Muscle layer of colon (tissue), 2 donors: ENCODE measurements at regions not wholly inside any gene's neighbourhood (a gene's known extent, or its start where the extent isn't known, plus 50 kb on each side); places are given as distances from the start of the nearest gene placed in this dataset.

ENCODE experiments used
- H3K27ac ChIP-seq: one replicate; pipeline ENCODE4 v1.7.0; 2013; ENCODE audit warnings: low read depth, mild to moderate bottlenecking, low read length, moderate library complexity
- H3K27me3 ChIP-seq, 2 donors: one replicate each; pipeline ENCODE4 v1.7.0; 2013; ENCODE audit warnings: low read length in 2 of 2, mild to moderate bottlenecking in 2 of 2; ENCODE audit not compliant: insufficient read depth in 2 of 2, control insufficient read depth in 1 of 2
- H3K36me3 ChIP-seq: one replicate; pipeline ENCODE4 v1.7.0; 2013; ENCODE audit warnings: mild to moderate bottlenecking, low read length; ENCODE audit not compliant: insufficient read depth
- H3K4me1 ChIP-seq: one replicate; pipeline ENCODE4 v1.7.0; 2013; ENCODE audit warnings: mild to moderate bottlenecking, low read length; ENCODE audit not compliant: insufficient read depth
- H3K4me3 ChIP-seq, 2 donors: one replicate each; pipeline ENCODE4 v1.7.0; 2013; ENCODE audit warnings: low read length in 2 of 2, low read depth in 1 of 2, mild to moderate bottlenecking in 1 of 2, moderate library complexity in 1 of 2
- H3K9ac ChIP-seq: one replicate; pipeline ENCODE4 v1.7.0; 2013; ENCODE audit warnings: low read length
- H3K9me3 ChIP-seq: one replicate; pipeline ENCODE4 v1.7.0; 2013; ENCODE audit warnings: mild to moderate bottlenecking, low read length
- donor health status: abdominal sarcoma.
- donor health status: Adenocarcinoma of cecum.

DNA sequence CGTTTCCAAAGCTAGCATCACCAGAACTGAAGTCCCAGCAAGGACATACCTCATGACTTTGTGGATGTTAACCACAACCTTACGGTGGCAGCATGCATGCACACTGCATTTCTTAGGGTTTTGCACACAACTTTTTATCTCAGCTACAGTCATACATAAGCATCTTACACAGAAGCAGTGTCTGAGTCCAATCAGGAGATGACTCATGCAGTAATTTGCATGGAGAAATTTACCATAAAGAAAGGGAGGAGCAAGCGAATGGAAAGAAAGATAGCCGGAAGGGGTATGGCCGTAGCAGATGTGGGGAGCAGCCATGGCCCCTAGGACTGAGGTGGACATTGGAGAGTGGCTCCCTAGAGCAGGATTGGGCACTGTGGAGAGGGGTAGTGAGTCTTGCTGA lies 522.5 kb downstream of the GALR1 start:
- Histone ChIP-seq H3K4me3 (no peak overlapping the region), H3K27ac (no peak overlapping the region), H3K9ac (no peak overlapping the region), H3K9me3 (no peaks in the 10 kb centered on the region), H3K4me1 (no peaks in the 10 kb centered on the region), H3K36me3 (no peaks in the 10 kb centered on the region), H3K27me3 (no peaks in the 10 kb centered on the region)

DNA sequence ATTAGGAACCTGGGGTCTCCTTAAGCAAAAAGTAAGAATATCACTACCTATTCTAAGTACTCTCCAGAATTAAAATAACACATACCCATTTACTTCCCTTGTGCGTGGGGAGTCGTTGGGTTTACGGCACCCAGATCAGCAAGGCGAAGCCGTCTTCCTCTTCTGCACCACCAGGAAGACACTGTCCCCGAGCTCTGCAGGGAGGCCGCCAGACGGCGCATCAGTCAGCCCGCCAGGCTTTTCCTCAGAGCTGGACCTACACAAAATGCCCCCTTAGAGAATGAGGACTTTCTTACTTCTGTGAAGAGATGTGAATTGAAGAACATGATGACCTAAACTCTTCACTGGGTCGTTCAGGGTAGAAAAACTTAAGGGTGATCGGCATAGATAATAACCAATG lies 526.5 kb downstream of the GALR1 start:
- no peak overlapping the region for H3K9ac ChIP-seq
- H3K27me3 ChIP-seq, result no peaks in the 10 kb centered on the region
- no peak overlapping the region for H3K4me3 ChIP-seq
- H3K4me1 ChIP-seq, result no peaks in the 10 kb centered on the region
- no peaks in the 10 kb centered on the region for H3K9me3 ChIP-seq
- no peak overlapping the region for H3K27ac ChIP-seq
- no peaks in the 10 kb centered on the region for H3K36me3 ChIP-seq

DNA sequence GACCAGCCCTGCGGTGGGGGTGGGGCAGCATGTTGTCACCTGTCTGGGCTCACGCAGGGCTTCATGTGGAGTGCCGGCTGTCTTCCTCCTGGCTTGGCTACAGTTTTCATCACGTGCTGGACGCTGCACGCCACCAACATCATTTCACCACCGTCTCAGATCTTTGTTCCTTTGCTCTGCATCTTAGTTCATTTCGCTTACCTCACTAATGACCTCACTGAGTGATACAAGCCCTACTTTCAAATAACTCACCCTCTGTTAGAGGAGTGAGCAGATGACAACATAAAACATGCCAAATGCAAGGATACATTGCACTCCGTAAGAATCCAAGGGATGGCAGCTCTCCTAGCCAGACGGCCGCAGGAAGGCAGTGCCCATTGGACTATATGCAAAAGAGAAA lies 527.5 kb downstream of the GALR1 start:
- Histone ChIP-seq H3K4me1 (no peaks in the 10 kb centered on the region), H3K27me3 (no peaks in the 10 kb centered on the region), H3K4me3 (no peak overlapping the region), H3K27ac (no peak overlapping the region), H3K9me3 (no peaks in the 10 kb centered on the region), H3K36me3 (no peaks in the 10 kb centered on the region), H3K9ac (no peak overlapping the region)

DNA sequence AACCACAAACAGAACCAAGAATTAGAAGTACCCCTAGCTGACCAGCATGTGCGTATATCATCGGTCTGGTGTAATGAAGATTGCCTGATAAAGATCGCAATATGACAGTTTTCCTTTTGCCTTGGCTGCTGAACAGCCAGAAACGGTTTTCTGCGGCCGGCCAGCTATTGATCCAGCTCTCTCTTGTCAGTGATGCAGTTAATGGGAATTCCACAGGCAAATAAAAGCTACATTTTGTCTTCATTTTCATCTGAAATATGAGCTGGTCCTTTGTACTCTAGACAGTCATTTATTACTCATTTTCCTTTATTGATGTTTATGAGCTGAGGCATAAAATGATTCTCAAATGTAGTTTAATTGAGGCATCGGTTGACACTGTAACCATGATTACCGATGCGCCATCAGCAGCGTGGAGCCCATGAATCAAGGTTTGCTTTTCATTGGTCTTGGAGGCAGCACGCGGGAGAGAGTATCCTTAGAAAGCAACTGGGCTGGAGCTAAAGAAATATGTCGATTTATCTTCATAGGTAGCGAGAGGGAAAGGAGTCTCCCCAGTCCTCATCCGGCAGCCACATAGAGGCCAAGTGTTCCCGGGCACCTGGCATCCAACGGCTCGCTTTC lies 535.2 kb downstream of the GALR1 start:
- no peak overlapping the region for H3K27ac ChIP-seq
- no peaks in the 10 kb centered on the region for H3K9me3 ChIP-seq
- no peak overlapping the region for H3K4me3 ChIP-seq

DNA sequence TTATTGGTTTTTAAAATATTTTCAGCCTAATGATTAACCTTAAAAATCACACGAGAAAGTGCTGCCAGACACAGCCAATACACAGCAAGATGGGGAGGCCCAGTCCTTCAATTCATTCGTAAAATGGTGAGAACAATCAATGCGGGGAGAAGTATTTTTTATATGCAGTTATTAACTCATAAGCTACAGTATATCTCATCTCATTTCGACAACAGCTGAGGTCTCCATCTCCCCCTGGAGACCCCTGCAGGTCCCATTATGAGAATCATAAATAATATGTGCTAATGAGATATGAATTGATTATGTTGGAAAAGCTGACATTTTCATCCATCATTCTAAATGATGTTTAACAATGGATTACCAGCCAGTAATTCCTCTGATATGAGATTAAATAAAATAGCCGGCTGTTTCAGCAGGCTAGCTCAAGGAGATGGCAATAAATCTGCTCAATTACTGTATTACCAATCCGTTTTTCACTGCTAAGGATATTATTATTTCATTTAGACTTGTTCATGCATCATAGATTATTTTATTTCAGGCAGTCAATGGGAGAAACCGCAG lies 535.8 kb downstream of the GALR1 start:
- no peaks in the 10 kb centered on the region for H3K36me3 ChIP-seq
- H3K9me3 ChIP-seq, result no peaks in the 10 kb centered on the region
- no peak overlapping the region for H3K9ac ChIP-seq
- no peaks in the 10 kb centered on the region for H3K27me3 ChIP-seq
- no peaks in the 10 kb centered on the region for H3K4me1 ChIP-seq
- no peak overlapping the region for H3K27ac ChIP-seq
- no peak overlapping the region for H3K4me3 ChIP-seq

More for the DNA sequence above, 535.2 kb downstream of the GALR1 start:
- no peak overlapping the region for H3K9ac ChIP-seq
- H3K36me3 ChIP-seq, result no peaks in the 10 kb centered on the region
- no peaks in the 10 kb centered on the region for H3K4me1 ChIP-seq
- no peaks in the 10 kb centered on the region for H3K27me3 ChIP-seq

DNA sequence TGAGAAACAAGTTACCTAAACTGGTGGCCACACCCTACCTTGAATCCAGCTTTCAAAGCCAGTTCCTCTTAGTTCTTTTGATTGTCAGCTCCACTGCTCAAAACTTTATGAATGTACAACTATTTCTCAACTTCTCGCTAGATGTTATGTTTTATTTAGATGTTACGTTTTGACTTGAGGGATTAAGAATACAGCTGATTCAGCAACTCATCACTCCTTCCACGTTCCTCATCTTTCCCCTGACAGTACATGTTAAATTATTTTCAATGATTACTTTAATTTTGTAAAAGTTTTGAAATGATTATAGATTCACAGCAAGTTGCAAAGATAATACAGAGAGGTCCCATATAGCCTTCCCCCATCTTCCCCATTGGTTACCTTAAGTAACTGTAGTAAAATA lies 553.4 kb downstream of the GALR1 start:
- H3K36me3 ChIP-seq, result no peaks in the 10 kb centered on the region
- H3K27me3 ChIP-seq, result no peaks in the 10 kb centered on the region
- H3K9ac ChIP-seq, result no peak overlapping the region
- H3K4me1 ChIP-seq, result no peaks in the 10 kb centered on the region
- no peaks in the 10 kb centered on the region for H3K9me3 ChIP-seq
- no peak overlapping the region for H3K4me3 ChIP-seq
- no peak overlapping the region for H3K27ac ChIP-seq

DNA sequence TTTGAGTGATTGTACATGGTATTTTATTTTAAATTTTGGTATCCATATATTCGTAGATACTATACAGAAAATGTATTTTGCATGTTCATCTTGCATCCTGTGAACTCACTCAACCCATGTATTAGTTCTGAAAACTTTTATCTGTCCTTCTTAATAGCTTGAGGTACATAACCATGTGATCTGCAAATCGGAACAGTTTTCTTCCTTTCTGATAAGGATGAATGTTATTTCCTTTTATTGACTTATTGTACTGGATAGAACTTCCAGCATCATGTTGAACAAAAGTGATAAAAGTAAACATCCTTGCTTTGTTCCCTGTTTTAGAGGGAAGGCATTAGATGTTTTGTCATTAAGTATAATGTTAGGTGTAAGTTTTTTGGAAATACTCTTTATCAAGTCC lies 554.7 kb downstream of the GALR1 start:
- Histone ChIP-seq H3K4me1 (no peaks in the 10 kb centered on the region), H3K9ac (no peak overlapping the region), H3K27me3 (no peaks in the 10 kb centered on the region), H3K4me3 (no peak overlapping the region), H3K36me3 (no peaks in the 10 kb centered on the region), H3K9me3 (no peaks in the 10 kb centered on the region), H3K27ac (no peak overlapping the region)

DNA sequence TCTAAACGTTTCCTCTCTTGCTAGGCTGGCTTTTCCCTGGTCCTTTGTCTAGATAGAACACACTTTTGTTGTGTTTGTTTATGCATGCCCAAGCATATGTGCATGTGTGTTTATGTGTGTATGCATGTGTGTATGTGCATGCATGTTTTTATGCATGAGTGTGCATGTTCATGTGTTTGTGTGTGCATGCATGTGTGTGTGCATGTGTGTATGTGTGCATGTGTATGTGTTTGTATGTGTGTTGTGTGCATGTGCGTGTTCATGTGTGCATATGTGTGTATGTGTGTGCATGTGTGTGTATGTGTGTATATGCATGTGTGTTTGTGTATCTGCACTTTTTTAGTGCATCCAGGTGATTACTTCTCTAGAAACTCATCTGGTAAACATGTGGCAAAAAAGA lies 558.0 kb downstream of the GALR1 start:
- H3K9me3 ChIP-seq, result no peaks in the 10 kb centered on the region
- H3K27me3 ChIP-seq, result no peaks in the 10 kb centered on the region
- H3K4me1 ChIP-seq, result no peaks in the 10 kb centered on the region
- H3K4me3 ChIP-seq, result no peak overlapping the region
- no peak overlapping the region for H3K9ac ChIP-seq
- no peaks in the 10 kb centered on the region for H3K36me3 ChIP-seq
- no peak overlapping the region for H3K27ac ChIP-seq

DNA sequence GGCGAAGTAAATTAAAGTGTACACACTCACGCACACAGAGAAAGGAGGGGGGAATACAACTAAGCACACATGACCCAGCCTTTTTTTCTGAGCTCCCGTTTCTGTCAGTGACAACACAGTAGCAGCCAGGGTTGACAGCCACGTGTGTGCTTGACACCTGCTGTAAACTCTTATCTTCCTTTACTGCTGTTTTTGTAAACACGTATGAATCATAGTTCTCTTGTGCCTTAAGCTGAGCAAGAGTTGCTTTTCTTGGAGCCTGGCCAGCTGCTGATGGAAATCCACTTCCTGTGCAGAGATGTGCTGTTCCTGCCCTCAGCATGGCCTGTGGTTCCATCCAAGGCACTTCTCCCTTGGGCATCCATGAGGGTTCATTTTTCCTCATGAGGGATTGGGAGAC lies 561.9 kb downstream of the GALR1 start:
- H3K4me1 ChIP-seq, result no peaks in the 10 kb centered on the region
- H3K4me3 ChIP-seq, result no peak overlapping the region
- no peaks in the 10 kb centered on the region for H3K9me3 ChIP-seq

DNA sequence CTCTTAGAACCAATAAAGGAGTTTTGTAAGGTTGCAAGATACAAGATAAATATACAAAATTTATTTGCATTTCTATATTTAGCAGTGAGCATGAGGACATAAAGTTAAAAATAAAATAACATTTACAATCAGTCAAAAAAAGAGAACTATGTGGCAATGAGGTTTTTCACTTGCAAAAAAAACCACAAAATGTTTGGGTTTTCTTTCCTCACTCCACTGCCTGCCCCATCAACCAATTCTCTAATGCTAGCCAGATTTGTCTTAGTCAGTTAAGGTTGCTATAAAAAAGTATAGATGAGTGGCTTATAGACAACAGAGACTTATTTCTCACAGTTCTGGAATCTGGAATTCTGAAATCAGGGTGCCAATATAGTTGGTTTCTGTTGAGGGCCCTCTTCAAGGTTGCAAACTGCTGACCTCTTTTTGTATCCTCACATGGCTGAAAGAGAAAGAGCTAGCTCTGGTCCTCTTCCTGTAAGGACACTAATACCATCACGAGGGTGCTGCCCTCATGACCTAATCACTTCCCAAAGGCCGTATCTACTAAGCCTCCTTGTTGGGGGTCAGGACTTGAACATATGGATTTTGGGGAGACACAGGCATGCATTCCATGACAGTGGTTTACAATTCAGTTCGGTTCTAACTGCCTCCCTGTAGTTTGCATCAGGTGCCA lies 566.2 kb downstream of the GALR1 start:
- no peak overlapping the region for H3K4me3 ChIP-seq
- H3K4me1 ChIP-seq, result no peaks in the 10 kb centered on the region
- no peaks in the 10 kb centered on the region for H3K36me3 ChIP-seq
- H3K27ac ChIP-seq, result no peak overlapping the region
- no peak overlapping the region for H3K9ac ChIP-seq
- no peaks in the 10 kb centered on the region for H3K27me3 ChIP-seq
- H3K9me3 ChIP-seq, result no peaks in the 10 kb centered on the region

More for the DNA sequence above, 561.9 kb downstream of the GALR1 start:
- H3K36me3 ChIP-seq, result no peaks in the 10 kb centered on the region
- H3K27me3 ChIP-seq, result no peaks in the 10 kb centered on the region
- no peak overlapping the region for H3K27ac ChIP-seq
- no peak overlapping the region for H3K9ac ChIP-seq

DNA sequence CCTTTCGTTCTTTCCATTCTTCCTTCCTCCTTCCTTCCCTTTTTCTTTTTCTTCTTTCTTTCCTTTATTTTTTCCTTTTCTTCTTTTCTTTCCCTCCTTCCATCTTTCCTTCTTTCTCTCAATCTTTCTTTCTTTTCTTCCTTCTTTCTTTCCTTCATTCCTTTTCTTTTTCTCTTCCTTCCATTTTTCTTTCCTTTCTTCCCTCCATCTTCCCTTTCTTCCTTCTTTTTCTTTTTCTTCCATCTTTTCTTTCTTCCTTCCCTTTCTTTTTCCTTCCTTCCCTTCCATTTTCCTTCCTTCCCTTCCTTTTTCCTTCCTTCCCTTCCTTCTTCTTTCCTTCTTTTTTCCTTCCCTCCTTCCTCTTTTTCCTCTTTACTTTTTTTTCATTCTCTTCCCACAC lies 568.7 kb downstream of the GALR1 start:
- no peaks in the 10 kb centered on the region for H3K4me1 ChIP-seq
- H3K4me3 ChIP-seq, result no peak overlapping the region
- H3K27ac ChIP-seq, result no peak overlapping the region
- no peaks in the 10 kb centered on the region for H3K9me3 ChIP-seq
- H3K27me3 ChIP-seq, result no peaks in the 10 kb centered on the region
- H3K9ac ChIP-seq, result no peak overlapping the region
- no peaks in the 10 kb centered on the region for H3K36me3 ChIP-seq

DNA sequence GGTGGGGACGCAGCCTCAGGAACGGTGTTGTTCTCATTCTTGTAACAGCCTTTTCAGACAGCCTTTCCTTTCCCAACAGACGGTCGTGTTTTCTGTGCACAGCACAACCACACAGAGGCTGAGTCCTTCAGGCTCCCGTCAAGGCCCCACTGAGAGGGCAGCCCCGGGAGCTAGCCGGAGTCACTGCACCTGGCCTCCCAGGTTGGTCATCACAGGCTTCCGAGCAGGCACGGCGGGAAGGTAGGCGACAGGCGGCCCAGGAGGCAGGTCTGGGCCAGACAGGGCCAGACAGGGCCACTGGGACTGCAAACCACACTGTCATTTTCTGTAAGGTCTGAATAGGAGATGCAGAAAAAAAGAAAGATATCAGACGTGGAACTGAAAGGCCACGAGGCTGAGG lies 570.8 kb downstream of the GALR1 start:
- Histone ChIP-seq H3K4me3 (no peak overlapping the region), H3K9ac (no peak overlapping the region), H3K27ac (no peak overlapping the region), H3K27me3 (no peaks in the 10 kb centered on the region), H3K9me3 (no peaks in the 10 kb centered on the region), H3K4me1 (no peaks in the 10 kb centered on the region), H3K36me3 (no peaks in the 10 kb centered on the region)
